GM18907 (cell line): ENCODE measurements at regions not wholly inside any gene's neighbourhood (a gene's known extent, or its start where the extent isn't known, plus 50 kb on each side); places are given as distances from the start of the nearest gene placed in this dataset.

Source experiments
- ATAC-seq: cut with Tn5 transposase; IDR thresholded peaks from one replicate; pipeline ENCODE4 v1.9.1; 2021; ENCODE audit warnings: mild to moderate bottlenecking, moderate library complexity; ENCODE audit not compliant: unreplicated experiment

DNA sequence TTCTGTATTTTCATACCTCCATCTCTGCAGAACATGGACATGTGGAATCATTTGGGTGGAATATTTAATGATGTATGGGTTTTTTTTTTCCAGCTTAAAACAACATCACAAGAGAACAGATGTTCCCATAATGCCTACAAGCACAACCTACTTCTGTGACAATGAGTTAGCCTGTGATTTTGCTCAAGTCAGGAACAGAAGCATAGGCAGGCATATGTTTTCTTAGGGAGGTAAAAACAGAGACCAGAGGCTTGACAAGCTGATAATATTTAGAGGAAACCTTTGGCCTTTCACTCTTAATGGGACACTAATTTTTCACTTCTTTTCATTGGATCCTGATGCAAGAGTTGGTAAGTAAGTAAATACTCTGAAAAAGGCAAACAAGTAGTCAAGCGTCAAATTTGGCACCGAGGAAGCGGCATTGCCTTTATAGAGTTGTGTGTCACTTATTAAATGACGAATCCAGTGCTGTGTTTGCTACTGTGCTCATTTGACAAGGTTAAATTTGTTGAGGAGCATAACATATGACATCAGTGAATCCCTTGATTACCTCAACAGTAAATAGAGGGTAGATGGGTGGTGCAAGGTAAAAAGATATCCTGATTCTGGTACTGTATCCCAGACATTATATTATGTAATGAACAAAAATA lies 66.7 kb upstream of the RBMS3 start:
- ATAC-seq = no peak

DNA sequence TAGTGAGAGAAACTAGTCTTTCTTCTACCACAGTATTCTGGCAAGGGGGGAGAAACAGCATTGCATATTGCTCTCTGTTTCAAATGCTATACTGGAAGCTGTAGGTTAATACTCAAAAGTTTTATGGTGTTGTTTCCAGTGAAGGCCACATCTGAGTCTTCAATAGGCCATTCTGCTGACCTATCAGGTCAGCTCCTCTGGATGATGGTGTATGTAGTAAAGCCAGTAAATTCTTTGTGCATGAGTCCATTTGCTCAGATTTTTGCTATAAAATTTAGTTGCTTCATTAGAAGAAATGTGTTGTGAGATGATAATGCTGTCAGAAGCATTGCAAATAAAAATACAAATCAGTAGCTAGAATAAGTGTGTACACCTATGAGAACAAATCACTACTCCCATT lies 64.9 kb upstream of the RBMS3 start:
- ATAC-seq = no peak

DNA sequence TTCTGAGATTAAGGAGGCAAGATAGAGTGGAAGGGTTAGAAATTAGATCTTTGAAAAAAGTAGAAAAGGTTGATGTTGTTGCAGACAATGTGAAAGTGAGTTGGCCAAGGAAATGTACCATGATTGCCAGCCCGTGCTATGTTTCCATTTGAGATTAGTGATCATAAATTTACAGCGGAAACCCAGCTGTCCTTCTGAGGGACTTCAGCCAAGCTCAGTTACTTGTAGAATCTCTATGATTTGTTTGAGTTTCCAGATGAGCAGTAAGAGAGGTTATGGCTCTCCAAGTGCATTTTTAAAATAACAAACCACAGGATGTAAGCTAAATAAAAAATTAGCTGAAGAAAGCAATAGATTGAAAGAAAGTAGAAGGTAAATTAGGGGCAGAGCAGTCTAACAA lies 54.2 kb upstream of the RBMS3 start:
- no peak for ATAC-seq

DNA sequence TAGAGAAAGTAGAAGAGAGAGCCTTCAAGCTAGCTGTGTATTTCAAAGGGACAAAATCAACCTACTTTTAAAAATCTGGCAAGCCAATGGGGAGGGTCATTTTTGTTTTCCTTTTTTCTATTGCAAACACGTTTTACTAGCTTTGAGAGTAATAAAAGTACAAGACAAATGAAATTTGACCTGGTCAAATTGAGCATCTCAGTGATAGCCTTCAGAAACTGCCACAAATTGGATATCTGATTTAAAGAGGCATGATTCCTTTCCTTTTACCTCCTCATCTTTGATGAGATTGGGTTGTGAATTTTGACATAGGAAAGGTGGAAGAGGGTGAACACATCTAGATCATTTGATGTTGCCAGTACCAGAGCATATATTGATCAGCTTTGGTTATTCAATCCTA lies 53.6 kb upstream of the RBMS3 start:
- ATAC-seq = no peak
